RKO (cell line): ENCODE measurements at regions not wholly inside any gene's neighbourhood (a gene's known extent, or its start where the extent isn't known, plus 50 kb on each side); places are given as distances from the start of the nearest gene placed in this dataset.
"Not testable (repeated sequence)": the region's sequence is repeated elsewhere in the genome, so short reads cannot be mapped to it uniquely, and the experiment has no call there.

Source experiments
- DNase-seq: peaks from one replicate; pipeline ENCODE4 v3.0.0-alpha.2; 2016; ENCODE audit warnings: low spot score

DNA sequence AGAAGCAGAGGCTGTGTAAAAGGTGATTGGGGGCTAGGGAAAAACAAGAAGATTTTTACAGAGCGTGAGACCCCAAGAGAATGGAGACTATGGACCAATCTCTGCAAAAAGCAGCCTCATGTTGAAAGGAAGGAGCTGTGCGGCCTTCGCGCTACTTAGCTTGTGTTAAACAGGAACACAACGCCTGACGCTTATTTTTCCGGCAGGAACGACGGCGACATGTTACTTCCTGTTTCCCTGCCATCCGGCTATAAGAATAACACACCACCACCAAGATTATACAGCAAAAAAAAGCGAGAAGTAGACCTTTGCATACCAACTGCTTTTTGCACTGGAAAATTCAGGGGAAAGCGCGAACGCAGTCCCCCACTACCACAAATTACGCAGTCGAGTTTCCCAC is 272.7 kb downstream of the FAM72C start:
- no peak for DNase-seq

DNA sequence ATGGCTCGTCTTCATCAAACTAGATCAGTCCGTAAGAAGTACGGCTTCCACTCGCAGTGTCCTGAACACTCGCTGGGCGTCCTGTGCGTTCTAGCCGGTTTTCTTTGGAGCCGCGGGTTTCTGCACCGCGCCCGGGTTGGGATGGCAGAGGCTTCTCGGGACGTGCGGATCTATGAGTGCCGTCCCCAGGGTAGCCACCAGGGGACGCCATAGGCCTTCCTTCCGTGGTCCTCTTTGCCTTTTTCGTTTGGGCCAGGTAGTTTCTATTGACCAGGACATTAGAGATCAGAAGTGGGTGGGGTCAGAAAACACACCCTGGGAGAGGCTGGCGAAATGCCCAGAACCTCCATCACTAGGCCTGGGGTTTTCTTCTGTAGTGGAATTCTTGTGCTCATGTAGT is 273.8 kb downstream of the FAM72C start:
- DNase-seq: no peak

DNA sequence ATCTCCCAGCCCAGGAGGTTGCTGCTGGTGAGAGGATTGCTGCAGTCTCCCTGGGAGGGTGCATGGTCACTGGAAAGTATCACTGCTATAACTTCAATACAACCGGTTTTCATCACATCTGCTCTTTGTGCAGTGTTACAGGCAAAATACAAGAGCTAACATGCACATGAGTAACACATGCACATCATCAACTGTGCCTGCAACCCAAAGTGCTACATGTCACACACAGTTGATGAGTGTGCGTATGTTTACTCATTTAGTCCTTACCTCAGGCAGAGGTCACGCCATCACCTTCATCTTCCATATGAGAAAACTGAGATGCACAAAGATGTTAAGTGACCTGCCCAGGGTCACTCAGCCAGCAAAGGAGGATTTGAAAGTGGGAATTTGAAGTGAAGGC is 277.7 kb downstream of the FAM72C start:
- DNase-seq: no peak

DNA sequence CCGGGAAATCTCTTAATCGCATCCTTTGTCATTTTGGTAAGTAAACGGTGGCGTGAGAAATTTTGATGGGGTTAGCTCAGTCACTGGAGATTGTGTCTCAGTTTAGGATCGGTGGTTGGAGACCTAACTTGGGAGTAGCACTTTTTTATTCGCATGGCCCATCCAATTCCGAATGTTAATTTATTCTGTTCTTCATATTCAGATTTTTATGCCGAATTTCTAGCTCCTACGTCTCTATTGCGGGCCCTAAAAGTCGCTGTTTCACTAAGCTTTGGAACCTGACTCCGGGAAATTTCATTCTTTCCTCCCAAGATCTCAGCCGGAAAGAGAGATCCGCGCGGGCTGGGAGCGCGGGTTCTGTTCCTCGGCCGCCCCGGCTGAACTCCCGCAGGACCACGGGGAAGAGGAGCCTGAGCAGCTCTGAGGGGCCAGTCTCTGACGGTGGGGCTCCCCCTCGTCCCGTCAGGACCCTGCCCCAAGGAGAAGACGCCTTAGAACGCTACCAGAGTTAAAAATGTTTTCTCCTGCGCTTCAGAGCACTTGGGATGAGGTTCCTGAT is 279.7 kb downstream of the FAM72C start:
- no peak for DNase-seq

DNA sequence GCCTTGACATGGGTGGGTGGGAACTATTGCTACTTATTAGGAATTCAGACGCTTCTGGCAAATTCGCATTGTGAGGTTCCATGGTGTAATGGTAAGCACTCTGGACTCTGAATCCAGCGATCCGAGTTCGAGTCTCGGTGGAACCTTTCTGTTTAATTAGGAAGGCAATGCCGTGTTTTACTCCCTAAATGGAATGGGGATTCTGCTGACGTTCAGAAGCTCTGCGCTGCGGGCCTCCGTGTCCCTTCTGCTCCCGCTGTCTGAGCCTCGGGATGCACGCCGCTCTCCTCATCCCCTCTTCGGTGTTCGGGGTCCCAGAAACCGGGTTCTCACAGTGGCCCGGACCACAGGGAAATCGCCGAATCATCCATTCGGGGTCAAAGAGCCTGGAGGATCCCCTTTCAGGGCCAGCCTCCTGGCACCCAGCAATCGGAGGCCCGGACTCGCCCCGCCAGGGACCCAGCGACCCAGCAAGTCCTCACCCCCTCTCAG is 280.3 kb downstream of the FAM72C start:
- no peak for DNase-seq

DNA sequence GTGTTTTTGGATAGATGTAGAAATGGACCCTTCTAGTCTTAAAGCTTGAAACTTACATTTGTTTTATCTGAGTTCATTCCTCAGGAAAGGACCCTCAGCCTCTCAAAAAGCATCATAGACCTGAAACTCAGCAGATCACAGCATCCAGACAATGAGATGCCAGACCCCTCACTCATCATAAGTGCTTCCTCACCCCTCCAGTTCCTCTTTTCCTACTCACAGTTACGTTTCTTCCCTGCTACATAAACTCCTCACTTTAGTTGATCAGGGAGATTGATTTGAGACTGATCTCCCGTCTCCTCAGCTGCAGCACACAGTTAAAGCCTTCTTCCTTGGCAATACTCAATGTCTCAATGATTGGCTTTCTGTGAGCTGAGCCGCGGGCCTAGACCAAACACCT is 282.0 kb downstream of the FAM72C start:
- no peak for DNase-seq

DNA sequence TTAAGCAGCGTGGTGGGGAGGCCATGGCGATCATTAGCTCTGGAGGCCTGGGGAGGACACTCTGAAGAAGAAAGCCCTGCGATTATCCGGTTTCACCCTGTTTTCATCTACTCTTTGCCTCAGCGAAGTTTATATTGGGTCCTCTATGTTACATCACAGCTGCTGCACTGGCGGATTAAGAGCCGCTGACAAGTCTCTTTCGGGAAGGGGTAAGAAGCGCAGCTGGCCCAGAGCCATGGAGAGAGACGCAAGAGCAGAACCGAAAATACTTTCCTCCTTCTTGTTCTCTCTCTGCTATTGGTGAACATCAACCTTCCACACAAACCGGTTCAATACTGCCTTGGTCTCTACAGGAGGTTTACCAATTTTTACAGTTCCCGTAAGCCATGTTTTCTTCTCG is 291.5 kb downstream of the FAM72C start:
- DNase-seq: no peak

DNA sequence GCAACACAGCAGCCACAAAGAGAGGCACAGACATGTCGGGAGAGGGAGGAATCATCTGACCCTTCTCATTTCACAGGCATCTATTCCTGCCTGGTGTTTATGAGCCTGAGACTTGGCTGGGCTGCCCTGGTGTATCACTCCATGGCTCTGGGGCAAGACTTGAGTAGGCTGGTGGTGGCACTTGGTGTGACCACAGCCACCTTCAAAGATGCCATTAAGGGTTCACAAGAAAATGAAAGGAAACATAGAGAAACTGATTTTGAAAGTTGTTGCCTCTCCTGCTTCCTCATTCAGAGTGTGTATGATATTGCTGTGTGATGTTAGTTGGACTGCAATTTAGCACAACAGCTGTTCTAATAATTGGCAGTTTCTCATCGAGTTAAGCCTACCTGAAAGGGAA is 298.8 kb downstream of the FAM72C start:
- no peak for DNase-seq

DNA sequence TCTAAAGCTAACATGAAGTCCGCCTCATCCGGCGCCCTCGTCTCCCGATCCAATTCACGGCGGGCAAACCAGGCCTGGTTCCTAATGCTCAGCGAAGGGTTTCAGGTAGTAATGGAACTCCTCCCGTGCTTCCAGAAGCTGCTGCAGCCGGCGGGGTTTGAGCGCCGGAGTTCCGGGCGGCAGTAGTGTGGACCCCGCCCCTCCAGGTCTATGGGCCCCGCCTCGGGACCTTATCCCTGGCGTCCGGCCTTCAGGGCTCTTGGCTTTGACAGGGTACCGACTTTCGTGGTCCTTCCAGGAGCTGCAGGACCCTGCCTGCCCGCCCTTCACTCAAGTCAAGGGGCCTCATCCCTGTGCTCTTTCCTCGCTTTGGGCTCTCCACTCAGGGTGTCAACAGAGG is 304.1 kb downstream of the FAM72C start:
- no peak for DNase-seq

DNA sequence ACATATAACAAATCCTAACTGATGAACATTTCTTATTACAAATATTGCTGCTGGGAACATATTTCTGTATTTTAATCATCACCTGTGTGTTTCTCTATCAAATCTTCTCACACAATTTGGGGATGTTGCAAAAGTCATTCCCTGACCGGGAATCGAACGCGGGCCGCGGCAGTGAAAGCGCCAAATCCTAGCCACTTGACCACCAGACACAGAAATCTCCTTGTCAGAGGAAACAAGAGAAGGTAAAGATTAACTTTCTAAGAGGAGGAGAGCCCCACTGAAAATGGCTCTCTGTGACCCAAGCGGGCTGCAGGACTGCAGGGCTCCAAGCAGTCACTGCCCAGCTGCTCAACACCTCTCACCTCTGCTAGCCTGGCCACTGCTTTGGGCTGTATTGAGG is 304.9 kb downstream of the FAM72C start:
- DNase-seq: no peak

DNA sequence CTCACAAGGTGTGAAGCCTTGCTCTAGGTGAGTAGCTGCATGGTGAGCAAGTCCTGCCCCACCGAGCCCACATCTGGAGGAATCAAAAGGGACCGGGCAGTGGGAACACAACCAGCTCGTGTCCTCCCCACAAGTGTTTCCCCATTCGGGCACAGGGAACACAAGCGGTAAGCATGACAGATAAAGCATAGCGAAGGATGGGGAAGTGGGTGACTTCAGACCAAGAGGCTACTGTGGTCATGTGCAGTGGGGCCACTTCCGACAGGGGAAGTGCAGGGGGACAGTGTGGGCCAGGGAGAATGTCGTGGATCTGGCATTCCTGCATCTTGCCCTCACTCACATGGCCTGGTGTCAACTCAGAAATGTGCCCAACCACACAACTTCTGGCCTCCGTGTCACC is 306.2 kb downstream of the FAM72C start:
- DNase-seq: no peak

DNA sequence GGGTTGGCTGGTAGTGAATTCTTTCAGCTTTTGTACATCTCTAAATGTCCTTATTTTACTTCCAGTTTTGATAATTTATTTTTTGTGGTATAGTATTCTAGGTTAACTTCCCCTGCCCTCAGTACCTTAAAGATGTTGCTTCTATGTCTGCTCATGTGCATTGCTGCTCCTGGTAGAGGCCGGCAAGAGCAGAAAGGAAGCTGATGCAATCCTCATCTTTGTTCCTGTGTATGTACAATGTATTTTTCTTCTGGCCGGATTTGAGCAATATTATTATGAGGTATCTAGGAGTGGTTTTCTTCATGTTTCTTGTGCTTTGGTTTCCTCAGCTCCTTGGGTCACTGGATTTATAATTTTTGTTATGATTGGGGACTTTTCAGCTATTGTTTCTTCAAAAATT is 308.7 kb downstream of the FAM72C start:
- not testable (repeated sequence) for DNase-seq

DNA sequence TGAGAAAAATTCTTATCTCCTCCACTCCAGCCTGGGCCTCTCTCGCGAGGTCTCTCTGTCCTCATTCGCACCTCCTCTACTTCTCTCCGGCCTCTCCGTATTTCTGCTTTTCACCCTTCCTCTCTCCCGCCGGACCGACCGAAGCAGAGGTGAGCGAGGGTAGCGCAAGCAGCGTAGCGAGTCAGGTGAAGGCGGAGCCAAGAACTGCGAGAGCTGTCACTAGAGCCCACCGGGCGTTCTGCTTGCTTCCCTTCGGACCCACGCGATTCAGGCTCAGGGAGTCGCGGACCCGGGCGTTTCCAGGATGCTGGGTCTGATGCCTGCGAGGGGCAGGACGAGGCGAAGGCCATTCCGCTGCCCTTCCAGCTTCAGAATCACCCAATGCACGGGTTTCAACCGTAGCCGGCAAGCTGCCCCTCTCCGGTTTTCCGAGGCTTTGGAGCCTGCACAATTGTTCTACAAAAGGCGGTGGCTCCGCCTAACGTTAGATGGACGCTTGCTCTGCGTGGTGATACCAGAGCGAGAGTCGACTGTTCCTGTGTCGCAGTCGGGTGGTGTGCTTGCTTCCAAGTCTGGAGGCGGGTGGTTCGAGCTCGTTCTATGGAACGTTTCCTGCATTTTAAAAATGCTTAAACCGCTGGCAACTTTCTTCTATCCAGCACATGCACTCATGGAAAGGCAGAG is 310.2 kb downstream of the FAM72C start:
- no peak for DNase-seq

DNA sequence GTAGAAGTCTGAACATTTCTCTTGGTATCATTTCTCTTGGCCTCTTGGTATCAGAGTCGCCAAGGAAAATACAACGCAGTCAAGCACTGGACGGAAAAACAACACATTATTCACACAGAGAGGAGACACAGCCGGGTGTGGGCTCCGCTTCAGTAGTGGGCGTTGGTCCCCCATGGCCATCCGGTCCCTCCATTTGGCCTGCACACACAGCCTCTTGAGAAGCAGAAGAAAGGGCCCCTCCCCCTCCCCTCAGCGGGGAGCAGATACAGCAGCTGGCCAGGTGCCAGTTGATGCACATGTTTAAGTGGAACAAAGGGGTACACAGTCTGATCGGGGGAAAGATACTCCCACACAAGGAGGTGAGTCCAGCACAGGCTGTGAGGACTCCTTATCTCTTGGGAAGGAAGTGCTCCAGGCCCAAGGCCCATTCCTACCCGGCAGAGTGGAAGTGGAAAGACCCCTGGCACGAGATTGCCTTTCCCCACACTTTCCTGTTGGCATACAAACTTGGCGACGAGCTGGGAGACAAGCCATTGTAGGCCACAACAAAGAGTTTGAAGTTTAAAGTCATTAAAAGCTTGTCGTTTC is 311.3 kb downstream of the FAM72C start:
- DNase-seq: no peak

DNA sequence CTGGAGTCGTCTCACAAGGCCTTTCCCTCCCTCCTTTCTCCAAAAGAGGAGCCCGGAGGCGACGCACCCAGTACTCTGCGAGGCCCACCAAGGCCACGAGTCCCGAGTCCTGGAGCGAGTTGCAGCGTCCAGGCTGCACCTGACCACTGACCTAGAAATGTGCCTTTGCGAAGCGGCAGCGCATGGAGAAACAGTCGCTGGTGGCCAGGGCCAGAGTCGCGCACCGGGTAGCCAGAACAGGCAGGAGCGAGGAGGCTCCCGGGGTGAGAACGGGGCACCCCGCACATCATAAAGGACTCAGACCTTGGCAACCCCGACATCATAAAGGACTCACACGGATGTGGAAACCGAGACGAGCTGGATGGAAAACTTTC is 318.4 kb downstream of the FAM72C start:
- DNase-seq: no peak

DNA sequence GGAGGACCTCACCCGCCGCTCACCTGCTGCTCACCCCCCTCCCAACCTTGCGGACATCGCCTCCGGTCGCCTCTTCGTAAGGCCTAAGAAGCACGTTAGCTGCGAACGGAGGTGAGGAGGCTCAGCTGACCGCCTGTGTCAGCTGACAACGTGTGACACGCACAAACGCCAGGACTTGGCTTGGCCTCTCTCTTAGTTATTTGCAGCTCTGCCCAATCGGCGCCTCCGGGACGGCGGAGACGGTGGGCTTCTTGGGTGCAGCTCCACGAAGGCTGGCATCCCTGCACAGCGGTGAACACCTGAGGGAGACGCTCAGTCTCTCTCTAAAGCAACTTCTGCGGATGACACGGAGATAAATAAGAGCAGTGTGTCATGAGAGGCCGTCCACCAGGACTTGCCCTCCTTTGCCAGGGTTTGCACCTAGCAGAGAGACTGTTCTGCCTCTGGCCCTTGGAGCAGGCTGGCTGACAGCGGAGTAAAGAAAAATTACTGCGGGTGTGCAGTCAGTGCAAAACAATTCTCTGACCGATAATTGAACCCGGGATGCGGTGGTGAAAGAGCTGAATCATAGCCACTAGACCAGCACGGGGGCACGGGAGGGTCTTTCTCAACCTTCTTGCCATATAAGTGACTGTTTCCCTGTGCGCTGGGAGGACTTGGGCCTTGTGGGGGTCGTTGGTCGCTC is 318.9 kb downstream of the FAM72C start:
- no peak for DNase-seq

DNA sequence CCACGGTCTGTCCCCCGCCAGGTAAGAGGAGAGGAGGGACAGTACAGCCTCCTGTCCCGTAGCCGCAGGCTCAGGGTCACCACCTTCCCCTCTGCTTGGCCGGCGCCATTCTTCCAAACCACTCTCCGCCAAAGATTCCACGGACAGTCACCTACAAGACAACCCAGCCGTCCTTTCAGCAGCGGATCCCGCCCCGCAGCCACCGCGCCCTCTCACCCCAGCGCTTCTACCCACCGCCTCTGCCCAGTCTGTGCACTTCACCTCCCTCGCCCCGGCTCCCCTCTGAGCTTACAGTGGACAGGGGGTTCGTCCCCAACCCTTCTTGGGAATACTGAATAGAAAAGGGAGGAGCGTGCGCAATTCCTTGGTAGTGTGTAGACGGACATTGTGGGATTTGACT is 319.6 kb downstream of the FAM72C start:
- no peak for DNase-seq

DNA sequence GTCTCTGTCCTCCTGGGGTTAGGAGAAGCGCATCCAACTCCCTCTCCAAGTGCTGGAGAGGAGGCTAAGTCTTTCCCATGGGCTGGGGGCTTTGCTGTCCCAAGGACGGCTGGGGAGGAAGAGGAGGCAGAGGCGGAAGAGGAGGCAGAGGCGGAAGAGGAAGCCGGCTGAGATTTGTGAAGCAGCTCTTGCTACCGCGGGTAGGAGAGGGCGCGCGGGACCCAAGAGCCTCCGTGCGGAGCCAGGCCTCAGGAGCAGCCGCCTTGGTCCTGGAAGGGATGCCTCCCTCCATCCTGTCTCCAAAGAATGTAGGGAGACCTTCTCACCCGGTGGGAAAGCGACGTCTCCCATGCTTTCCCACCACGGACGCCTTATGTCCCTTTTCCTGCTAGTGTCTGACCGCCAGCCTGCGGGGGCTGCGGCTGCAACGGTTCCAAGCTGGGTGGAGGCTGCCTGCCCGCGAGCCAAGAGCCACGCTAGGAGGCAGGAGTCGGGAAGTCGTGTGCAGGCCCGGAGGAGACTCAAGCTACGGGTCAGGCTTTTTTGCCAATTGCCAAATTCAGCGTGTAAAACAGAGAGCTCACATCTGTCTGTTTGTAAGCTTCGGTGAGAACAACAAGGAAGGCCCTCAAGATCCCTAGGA is 320.3 kb downstream of the FAM72C start:
- DNase-seq: no peak

DNA sequence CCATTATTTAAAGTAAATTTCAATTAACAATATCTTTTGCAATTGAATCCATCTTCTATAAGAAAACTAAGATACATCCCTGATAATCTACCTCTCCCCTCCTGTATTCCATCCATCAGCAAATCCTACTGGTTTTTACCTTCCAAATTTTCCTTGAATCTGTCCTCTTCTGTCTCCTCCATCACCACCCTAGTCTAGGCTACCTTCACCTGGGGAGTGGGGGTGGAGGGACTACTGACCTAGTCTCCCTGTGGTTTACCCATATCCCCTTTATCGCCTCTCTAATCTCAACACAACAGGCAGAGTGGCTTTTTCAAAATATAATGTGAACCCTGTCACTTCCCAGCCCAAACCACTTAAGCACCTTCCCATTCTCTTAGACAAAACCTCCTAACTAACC is 327.8 kb downstream of the FAM72C start:
- DNase-seq: not testable (repeated sequence)

DNA sequence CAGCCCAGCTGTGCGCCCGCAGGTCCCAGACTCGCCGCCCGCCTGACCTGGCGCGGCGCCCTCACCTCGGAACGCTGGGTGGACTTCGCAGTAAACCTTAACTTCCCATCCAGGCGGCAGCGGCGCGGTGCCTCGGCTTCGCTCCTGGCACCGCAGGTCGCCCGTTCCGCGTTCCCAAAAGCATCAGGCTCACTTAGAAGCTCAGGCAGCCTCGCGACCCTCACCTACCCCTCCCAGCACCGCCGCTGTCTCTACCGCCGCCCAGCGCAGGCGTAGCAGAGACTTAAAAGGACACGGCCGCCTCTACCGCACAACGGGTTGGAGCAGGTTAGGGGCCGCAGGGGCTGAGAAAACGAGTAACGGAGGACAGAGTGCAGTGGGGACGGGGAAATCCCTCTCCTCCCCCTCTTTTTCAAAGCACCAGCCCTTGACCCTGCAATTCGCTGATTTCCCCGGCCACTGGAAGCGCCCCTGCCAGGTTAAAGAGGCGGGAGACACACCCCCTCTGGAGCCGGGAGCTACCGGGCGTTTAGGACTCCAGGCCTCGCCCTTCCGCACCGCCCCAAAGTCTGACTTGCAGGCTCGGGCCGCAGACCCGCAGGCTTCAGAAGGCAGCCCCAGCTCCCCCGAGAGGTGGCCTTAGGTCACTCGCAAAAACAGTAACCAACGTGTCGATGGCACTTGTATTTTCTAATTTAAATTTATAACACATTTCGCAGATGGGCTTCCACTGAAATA is 328.5 kb downstream of the FAM72C start:
- no peak for DNase-seq

DNA sequence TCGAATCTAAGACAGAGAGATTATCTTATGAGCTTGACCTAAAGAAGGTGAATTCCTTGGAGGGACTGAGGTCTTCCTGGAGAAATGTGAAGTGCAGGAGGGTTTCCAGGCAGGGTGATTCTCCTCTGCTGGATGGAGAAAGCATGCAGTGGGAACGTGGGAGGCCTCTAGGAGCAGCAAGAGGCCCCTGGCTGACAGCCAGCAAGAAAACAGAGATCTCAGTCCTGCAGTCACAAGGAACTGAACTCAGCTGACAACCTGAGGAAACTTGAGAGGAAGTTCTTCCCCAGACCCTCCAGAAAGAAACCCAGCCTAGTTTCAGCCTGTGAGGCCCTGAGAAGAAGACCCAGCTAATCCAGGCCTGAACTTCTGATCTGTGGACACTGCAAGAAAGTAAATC is 345.9 kb downstream of the FAM72C start:
- no peak for DNase-seq

DNA sequence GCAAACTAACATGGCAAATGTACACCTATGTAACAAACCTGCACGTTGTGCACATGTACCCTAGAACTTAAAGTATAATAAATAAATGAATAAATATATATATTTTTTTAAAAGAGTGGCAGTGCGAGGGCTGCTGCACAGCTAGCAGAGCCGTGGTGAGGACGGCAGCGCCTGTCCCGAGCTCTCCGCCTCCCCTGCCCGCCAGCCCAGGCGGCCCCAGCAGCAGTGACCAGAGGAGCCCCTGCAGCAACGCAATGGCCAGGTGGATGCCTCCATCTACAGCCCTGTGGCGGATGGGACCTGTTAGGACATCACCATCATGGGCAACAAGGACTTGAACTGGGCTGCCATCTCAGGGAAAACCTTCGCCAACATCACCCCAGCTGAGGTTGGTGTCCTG is 351.9 kb downstream of the FAM72C start:
- no peak for DNase-seq
